B cell (primary cell): ENCODE measurements at regions not wholly inside any gene's neighbourhood (a gene's known extent, or its start where the extent isn't known, plus 50 kb on each side); places are given as distances from the start of the nearest gene placed in this dataset.

Source experiments
- CTCF ChIP-seq: fragments of 200-600 bp; IDR thresholded peaks from one replicate; pipeline ENCODE4 v1.8.0; 2022; ENCODE audit warnings: antibody characterized with exemption, mild to moderate bottlenecking
- EZH2 ChIP-seq: IDR thresholded peaks from 2 replicates; pipeline ENCODE4 v1.6.1; 2012; ENCODE audit warnings: borderline replicate concordance, low read depth, mild to moderate bottlenecking, moderate library complexity, low read length; ENCODE audit not compliant: insufficient read depth, poor library complexity, severe bottlenecking

- TF ChIP-seq CTCF (no peak), EZH2 (no peak)
Measured at GRCh38 chr11:42412590-42412989, 899.2 kb upstream of the API5 start.
